GM23338 (cell line): ENCODE measurements at regions not wholly inside any gene's neighbourhood (a gene's known extent, or its start where the extent isn't known, plus 50 kb on each side); places are given as distances from the start of the nearest gene placed in this dataset.

Experiments used
- ATAC-seq: fragments of 200-7000 bp; cut with Tn5 transposase; 3 replicates; pipeline ENCODE4 v1.9.1; 2020
- DNase-seq: peaks from one replicate; pipeline ENCODE4 v3.0.0-alpha.2; 2015; ENCODE audit warnings: low spot score
- H2AFZ ChIP-seq: fragments of 200-600 bp; sonication (generic); 2 replicates; pipeline ENCODE4 v1.8.0; 2016; ENCODE audit warnings: antibody characterized with exemption, mild to moderate bottlenecking, moderate library complexity
- H3F3A ChIP-seq: fragments of 200-600 bp; sonication (generic); replicated peaks from 2 replicates; pipeline ENCODE4 v1.8.0; 2017; ENCODE audit warnings: antibody characterized with exemption, mixed run types, low read depth
- H3K27ac ChIP-seq: fragments of 200-600 bp; sonication (generic); 2 replicates; pipeline ENCODE4 v1.6.1; 2016; ENCODE audit warnings: low read depth
- H3K27me3 ChIP-seq: fragments of 200-600 bp; sonication (generic); 2 replicates; pipeline ENCODE4 v1.8.0; 2016; ENCODE audit warnings: mild to moderate bottlenecking, mixed run types, moderate library complexity; ENCODE audit not compliant: insufficient read depth
- H3K36me3 ChIP-seq: fragments of 200-600 bp; sonication (generic); 2 replicates; pipeline ENCODE4 v1.8.0; 2016; ENCODE audit warnings: mild to moderate bottlenecking; ENCODE audit not compliant: insufficient read depth
- H3K4me1 ChIP-seq: fragments of 200-600 bp; sonication (generic); 2 replicates; pipeline ENCODE4 v1.8.0; 2016; ENCODE audit warnings: mild to moderate bottlenecking, moderate library complexity; ENCODE audit not compliant: insufficient read depth
- H3K4me2 ChIP-seq: fragments of 200-600 bp; sonication (generic); 2 replicates; pipeline ENCODE4 v1.7.1; 2017; ENCODE audit warnings: mixed run types
- H3K4me3 ChIP-seq: fragments of 200-600 bp; sonication (generic); 2 replicates; pipeline ENCODE4 v1.6.1; 2016; ENCODE audit warnings: mixed run types
- H3K79me2 ChIP-seq: fragments of 200-600 bp; sonication (generic); replicated peaks from 2 replicates; pipeline ENCODE4 v1.8.0; 2017; ENCODE audit warnings: mild to moderate bottlenecking; ENCODE audit not compliant: insufficient read depth
- H3K9me2 ChIP-seq: fragments of 200-600 bp; sonication (generic); 2 replicates; pipeline ENCODE4 v1.8.0; 2017; ENCODE audit not compliant: insufficient read depth
- H4K20me1 ChIP-seq: fragments of 200-600 bp; sonication (generic); replicated peaks from 2 replicates; pipeline ENCODE4 v1.8.0; 2017; ENCODE audit warnings: mild to moderate bottlenecking; ENCODE audit not compliant: insufficient read depth
- H3K27ac Mint-ChIP-seq: 2 replicates; pipeline ENCODE4 v1.8.0; 2020; ENCODE audit warnings: inconsistent platforms, mild to moderate bottlenecking, moderate library complexity, mixed read lengths
- H3K27me3 Mint-ChIP-seq: 3 replicates; pipeline ENCODE4 v1.8.0; 2022; ENCODE audit warnings: low read depth, mild to moderate bottlenecking, moderate library complexity, mixed read lengths, inconsistent platforms; ENCODE audit not compliant: insufficient read depth, poor library complexity
- H3K36me3 Mint-ChIP-seq: 3 replicates; pipeline ENCODE4 v1.8.0; 2021; ENCODE audit warnings: low read depth, mild to moderate bottlenecking, inconsistent platforms, moderate library complexity, mixed read lengths
- H3K4me1 Mint-ChIP-seq: 3 replicates; pipeline ENCODE4 v1.8.0; 2020; ENCODE audit warnings: mild to moderate bottlenecking, inconsistent platforms, mixed read lengths
- H3K4me3 Mint-ChIP-seq: 3 replicates; pipeline ENCODE4 v1.8.0; 2021; ENCODE audit warnings: moderate library complexity, mild to moderate bottlenecking, inconsistent platforms, mixed read lengths
- H3K9me3 Mint-ChIP-seq: 3 replicates; pipeline ENCODE4 v1.8.0; 2020; ENCODE audit warnings: moderate library complexity, mild to moderate bottlenecking, inconsistent platforms, mixed read lengths
- CREB1 ChIP-seq: fragments of 250-450 bp; sonication (Bioruptor Pico); IDR thresholded peaks from 2 replicates; pipeline ENCODE4 v1.5.0; 2020; ENCODE audit warnings: low read depth, mild to moderate bottlenecking, moderate library complexity
- CTCF ChIP-seq, 2 experiments: fragments of 200-600 bp in 1 of 2; sonication (generic) in 1 of 2; conservative IDR thresholded peaks; 2 replicates each; pipeline versions ENCODE4 v1.5.1 to v1.6.1; 2016 to 2017; ENCODE audit warnings: antibody characterized with exemption in 2 of 2, low read depth in 2 of 2, mild to moderate bottlenecking in 2 of 2, moderate library complexity in 1 of 2
- ETS1 ChIP-seq: IDR thresholded peaks from 2 replicates; pipeline ENCODE4 v1.6.1; 2016; ENCODE audit warnings: antibody characterized with exemption
- EZH2 ChIP-seq: fragments of 200-600 bp; sonication (generic); IDR thresholded peaks from one replicate; pipeline ENCODE4 v1.8.0; 2017; ENCODE audit warnings: antibody characterized with exemption, mild to moderate bottlenecking, low read depth; ENCODE audit not compliant: unreplicated experiment
- JUNB ChIP-seq: IDR thresholded peaks from one replicate; pipeline ENCODE4 v1.6.1; 2016; ENCODE audit warnings: antibody characterized with exemption; ENCODE audit not compliant: unreplicated experiment
- NANOG ChIP-seq: IDR thresholded peaks from 2 replicates; pipeline ENCODE4 v1.6.1; 2016; ENCODE audit warnings: antibody characterized with exemption, borderline replicate concordance
- REST ChIP-seq: IDR thresholded peaks from one replicate; pipeline ENCODE4 v1.6.1; 2018; ENCODE audit warnings: antibody characterized with exemption; ENCODE audit not compliant: unreplicated experiment
- STAT1 ChIP-seq: IDR thresholded peaks from one replicate; pipeline ENCODE4 v1.6.1; 2016; ENCODE audit warnings: antibody characterized with exemption; ENCODE audit not compliant: unreplicated experiment
- ZNF114 ChIP-seq: fragments of 250-450 bp; sonication (Bioruptor Pico); IDR thresholded peaks from 2 replicates; pipeline ENCODE4 v1.5.0; 2020; ENCODE audit warnings: mild to moderate bottlenecking, moderate library complexity
- ZNF331 ChIP-seq: fragments of 250-450 bp; sonication (Bioruptor Pico); IDR thresholded peaks from 2 replicates; pipeline ENCODE4 v1.5.0; 2020; ENCODE audit warnings: low read depth, mild to moderate bottlenecking, moderate library complexity

- no peak for TF ChIP-seq NANOG
- no peak for TF ChIP-seq ETS1
- no peak for TF ChIP-seq REST
- TF ChIP-seq CREB1, result no peak
- TF ChIP-seq EZH2, result no peak
- no peak for TF ChIP-seq CTCF (conservative IDR thresholded peaks at IDR 0.05; ENCODE audit: low read depth in 2 of 2)
- no peak for TF ChIP-seq ZNF114 (CRISPR knock-in tag)
- TF ChIP-seq STAT1, result no peak
- no peak for TF ChIP-seq JUNB
- peaks cover 5% of the 10 kb centered on the region for H3K27me3 Mint-ChIP-seq
- Histone ChIP-seq H3K4me2 (peak overlapping the region; percentile 21), H4K20me1 (no peaks in the 10 kb centered on the region), H3K4me3 (no peak overlapping the region), H3K4me1 (peaks cover 57% of the 10 kb centered on the region), H3K36me3 (no peaks in the 10 kb centered on the region), H3K27me3 (no peaks in the 10 kb centered on the region), H2AFZ (no peak overlapping the region), H3K27ac (no peak overlapping the region), H3K79me2 (no peaks in the 10 kb centered on the region), H3K9me2 (0 out of 2 replicates have a peak, but pooled peaks cover 4% of the 10 kb centered on the region), H3F3A (no peaks in the 10 kb centered on the region)
- H3K4me3 Mint-ChIP-seq, result no peak overlapping the region
- peaks cover 58% of the 10 kb centered on the region for H3K4me1 Mint-ChIP-seq
- no peaks in the 10 kb centered on the region for H3K36me3 Mint-ChIP-seq
- H3K9me3 Mint-ChIP-seq, result no peaks in the 10 kb centered on the region
- no peak for ATAC-seq
- no peak for DNase-seq
- H3K27ac Mint-ChIP-seq, result peak overlapping the region; percentile 84
Measured at GRCh38 chr12:114272605-114273004, 133.3 kb downstream of the TBX5 start.

GRCh38 chr12:114272071-114272470 lies 133.9 kb downstream of the TBX5 start:
- Mint-ChIP-seq H3K4me1 (peaks cover 53% of the 10 kb centered on the region), H3K27me3 (peaks cover 5% of the 10 kb centered on the region), H3K4me3 (0 out of 3 replicates have a peak overlapping the region, but pooled peaks have one; percentile 18), H3K36me3 (no peaks in the 10 kb centered on the region), H3K9me3 (no peaks in the 10 kb centered on the region), H3K27ac (peak overlapping the region; percentile 58)
- Histone ChIP-seq H3K4me1 (peaks cover 56% of the 10 kb centered on the region), H3K9me2 (0 out of 2 replicates have a peak, but pooled peaks cover 3% of the 10 kb centered on the region), H2AFZ (no peak overlapping the region), H3K36me3 (no peaks in the 10 kb centered on the region), H3K27me3 (no peaks in the 10 kb centered on the region), H3K4me2 (peak overlapping the region; percentile 21; the same call in 1 of the 2 replicates), H3K27ac (no peak overlapping the region), H3K4me3 (no peak overlapping the region), H4K20me1 (no peaks in the 10 kb centered on the region), H3K79me2 (no peaks in the 10 kb centered on the region), H3F3A (no peaks in the 10 kb centered on the region)
- DNase-seq (peak; percentile 24), ATAC-seq (no peak; the same call in 2 of the 3 replicates)
- TF ChIP-seq CREB1, result peak; percentile 72
- no peak for TF ChIP-seq ZNF331 (CRISPR knock-in tag)
- no peak for TF ChIP-seq JUNB
- 0 out of 2 replicates have a peak, but pooled peaks have one; percentile 21 for TF ChIP-seq NANOG
- TF ChIP-seq STAT1, result no peak
- TF ChIP-seq ETS1, result no peak
